MV-4-11 (cell line): ENCODE measurements at regions not wholly inside any gene's neighbourhood (a gene's known extent, or its start where the extent isn't known, plus 50 kb on each side); places are given as distances from the start of the nearest gene placed in this dataset.
A peak's percentile ranks its signal among the peaks of the same experiment; 100 is the strongest.

Source experiments
- DNase-seq: peaks from one replicate; lab custom pipeline; 2025; lab: John Stamatoyannopoulos, UW

- no peak for DNase-seq
These were observed 81.1 kb upstream of the RFX8 start for GRCh38 chr2:101556033-101556459.

GRCh38 chr2:101551336-101551888 is 76.5 kb upstream of the RFX8 start:
- no peak for DNase-seq

GRCh38 chr2:101550555-101550954 is 75.6 kb upstream of the RFX8 start:
- DNase-seq, result no peak

GRCh38 chr2:101549371-101549770 is 74.5 kb upstream of the RFX8 start:
- DNase-seq, result no peak

- peak; percentile 77 for DNase-seq
These were observed 71.6 kb upstream of the RFX8 start for GRCh38 chr2:101546376-101547058.

GRCh38 chr2:101545950-101546349 is 71.0 kb upstream of the RFX8 start:
- DNase-seq, result peak; percentile 28

- DNase-seq, result peak; percentile 6
These were observed 65.6 kb upstream of the RFX8 start for GRCh38 chr2:101540518-101540917.

- DNase-seq, result no peak
These were observed 63.2 kb upstream of the RFX8 start for GRCh38 chr2:101538076-101538475.

GRCh38 chr2:101534149-101534611 is 59.3 kb upstream of the RFX8 start:
- DNase-seq, result peak; percentile 62

- no peak for DNase-seq
These were observed 58.7 kb upstream of the RFX8 start for GRCh38 chr2:101533561-101534148.

- DNase-seq, result no peak
These were observed 53.6 kb upstream of the RFX8 start for GRCh38 chr2:101528501-101528900.

- DNase-seq, result peak; percentile 90
These were observed 50.0 kb upstream of the RFX8 start for GRCh38 chr2:101524806-101525430.
